ENCODE measurements at regions not wholly inside any gene's neighbourhood (a gene's known extent, or its start where the extent isn't known, plus 50 kb on each side); places are given as distances from the start of the nearest gene placed in this dataset.

- TF ChIP-seq CTCF (IDR thresholded peaks at IDR 0.05) (no peak), POLR2AphosphoS5 (IDR thresholded peaks at IDR 0.05; ENCODE audit: insufficient read depth in 1 of 2, low read depth in 1 of 2) (no peak), POLR2A (IDR thresholded peaks at IDR 0.05) (no peak)
Observed at GRCh38 chr5:97563050-97563657, 380.1 kb upstream of the RIOK2 start.
